Activated naive CD4-positive, alpha-beta T cell treated with anti-CD3 and anti-CD28 coated beads for 36 hours (primary cell): ENCODE measurements at regions not wholly inside any gene's neighbourhood (a gene's known extent, or its start where the extent isn't known, plus 50 kb on each side); places are given as distances from the start of the nearest gene placed in this dataset.

Experiments
- CTCF ChIA-PET: fragments of 350-600 bp; sonication (Branson Sonifier 250); formaldehyde crosslinking; loops from one replicate; lab custom pipeline; 2021; ENCODE audit warnings: antibody characterized with exemption; lab: Charles Lee
- DNase-seq: peaks from one replicate; pipeline ENCODE4 v3.0.0-alpha.2; 2020
- H3K27ac Mint-ChIP-seq: one replicate; pipeline ENCODE4 v1.8.0; 2021; ENCODE audit warnings: mild to moderate bottlenecking, mixed read lengths
- H3K27me3 Mint-ChIP-seq: one replicate; pipeline ENCODE4 v1.8.0; 2021; ENCODE audit warnings: low read depth, mixed read lengths
- H3K36me3 Mint-ChIP-seq: one replicate; pipeline ENCODE4 v1.8.0; 2021; ENCODE audit warnings: low read depth, mixed read lengths
- H3K4me1 Mint-ChIP-seq: one replicate; pipeline ENCODE4 v1.8.0; 2021; ENCODE audit warnings: low read depth, mixed read lengths
- H3K4me3 Mint-ChIP-seq: one replicate; pipeline ENCODE4 v1.8.0; 2021; ENCODE audit warnings: mild to moderate bottlenecking, moderate library complexity, mixed read lengths
- H3K9me3 Mint-ChIP-seq: one replicate; pipeline ENCODE4 v1.8.0; 2021; ENCODE audit warnings: mixed read lengths
- intact Hi-C: fragments of 100-400 bp; cut with micrococcal nuclease; formaldehyde crosslinking; loops from one replicate; pipeline ENCODE4 v1.15.1; 2023

- Mint-ChIP-seq H3K36me3 (no peaks in the 10 kb centered on the region), H3K27me3 (no peaks in the 10 kb centered on the region), H3K27ac (no peak overlapping the region), H3K9me3 (peaks cover 4% of the 10 kb centered on the region), H3K4me3 (no peak overlapping the region), H3K4me1 (no peaks in the 10 kb centered on the region)
- DNase-seq: no peak
- CTCF ChIA-PET: no interaction called here
- intact Hi-C loops: no loop called here
Observed at GRCh38 chr20:6502999-6503398, 264.5 kb upstream of the BMP2 start.

- Mint-ChIP-seq H3K4me1 (no peaks in the 10 kb centered on the region), H3K9me3 (peaks cover 4% of the 10 kb centered on the region), H3K27me3 (no peaks in the 10 kb centered on the region), H3K36me3 (no peaks in the 10 kb centered on the region), H3K27ac (no peak overlapping the region), H3K4me3 (no peak overlapping the region)
- CTCF ChIA-PET: no interaction called here
- intact Hi-C loops: no loop called here
- DNase-seq: no peak
Observed at GRCh38 chr20:6502219-6502618, 265.3 kb upstream of the BMP2 start.

- no peak overlapping the region for H3K27ac Mint-ChIP-seq
- H3K27me3 Mint-ChIP-seq: no peaks in the 10 kb centered on the region
- H3K36me3 Mint-ChIP-seq: no peaks in the 10 kb centered on the region
- CTCF ChIA-PET: no interaction called here
- H3K4me3 Mint-ChIP-seq: no peak overlapping the region
- H3K9me3 Mint-ChIP-seq: peaks cover 4% of the 10 kb centered on the region
- no peak for DNase-seq
- no peaks in the 10 kb centered on the region for H3K4me1 Mint-ChIP-seq
- intact Hi-C loops: no loop called here
Observed at GRCh38 chr20:6501061-6501460, 266.4 kb upstream of the BMP2 start.

DNA sequence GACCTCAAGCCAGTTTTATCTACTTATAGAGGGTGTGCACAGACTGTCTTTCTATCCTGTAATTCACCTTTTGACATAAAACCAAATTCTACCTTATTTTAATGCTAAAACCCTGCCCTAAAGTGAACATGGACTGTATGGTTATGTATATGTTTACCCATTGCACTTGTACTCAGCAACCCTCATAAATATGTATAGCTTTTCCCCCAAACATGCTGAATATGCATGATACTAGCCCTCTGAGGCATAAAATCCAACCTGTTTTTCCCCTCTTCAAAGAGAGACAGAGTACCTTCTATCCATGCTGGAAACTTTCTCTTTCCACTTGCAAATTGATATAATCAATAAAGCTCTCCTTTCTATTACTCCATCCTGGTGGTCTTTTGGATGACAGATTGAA, 267.9 kb upstream of the BMP2 start:
- H3K27me3 Mint-ChIP-seq: no peaks in the 10 kb centered on the region

DNA sequence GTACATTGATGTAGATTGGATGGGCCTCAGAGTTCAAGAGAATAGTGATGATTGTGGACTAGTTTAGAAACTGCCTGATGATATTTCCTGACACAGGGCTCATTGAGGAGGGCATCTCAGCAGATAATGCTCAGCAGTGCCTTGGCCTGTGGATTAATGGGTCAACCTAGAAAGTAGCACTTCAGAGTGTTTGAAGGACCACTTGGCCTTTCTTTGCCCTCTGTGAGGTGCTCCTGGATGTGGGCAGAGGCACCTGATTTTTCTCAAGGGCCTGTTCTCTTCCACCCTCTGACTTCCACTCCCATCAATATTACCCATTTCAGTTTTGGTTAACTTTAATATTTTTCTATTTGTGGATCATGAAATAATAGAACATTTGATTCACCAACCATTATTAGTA, 270.6 kb upstream of the BMP2 start:
- intact Hi-C loops: no loop called here
- CTCF ChIA-PET: no interaction called here
- Mint-ChIP-seq H3K4me3 (no peak overlapping the region), H3K9me3 (peaks cover 5% of the 10 kb centered on the region), H3K27me3 (no peaks in the 10 kb centered on the region), H3K27ac (no peak overlapping the region), H3K4me1 (no peaks in the 10 kb centered on the region), H3K36me3 (no peaks in the 10 kb centered on the region)
- no peak for DNase-seq

More for the DNA sequence above, 267.9 kb upstream of the BMP2 start:
- no peak overlapping the region for H3K27ac Mint-ChIP-seq
- H3K4me1 Mint-ChIP-seq: no peaks in the 10 kb centered on the region
- DNase-seq: no peak
- intact Hi-C loops: no loop called here
- H3K9me3 Mint-ChIP-seq: peaks cover 4% of the 10 kb centered on the region
- CTCF ChIA-PET: interaction anchor here (1.2 kb wide), 1 partner anchor 20 kb away, joined by 3 read pairs; no protein-coding TSS in a partner anchor
- H3K4me3 Mint-ChIP-seq: no peak overlapping the region
- H3K36me3 Mint-ChIP-seq: no peaks in the 10 kb centered on the region

- Mint-ChIP-seq H3K27ac (no peak overlapping the region), H3K4me1 (no peaks in the 10 kb centered on the region), H3K36me3 (no peaks in the 10 kb centered on the region), H3K9me3 (peaks cover 5% of the 10 kb centered on the region), H3K27me3 (no peaks in the 10 kb centered on the region), H3K4me3 (no peak overlapping the region)
- DNase-seq: no peak
- intact Hi-C loops: no loop called here
- CTCF ChIA-PET: no interaction called here
Observed at GRCh38 chr20:6495907-6496306, 271.6 kb upstream of the BMP2 start.

DNA sequence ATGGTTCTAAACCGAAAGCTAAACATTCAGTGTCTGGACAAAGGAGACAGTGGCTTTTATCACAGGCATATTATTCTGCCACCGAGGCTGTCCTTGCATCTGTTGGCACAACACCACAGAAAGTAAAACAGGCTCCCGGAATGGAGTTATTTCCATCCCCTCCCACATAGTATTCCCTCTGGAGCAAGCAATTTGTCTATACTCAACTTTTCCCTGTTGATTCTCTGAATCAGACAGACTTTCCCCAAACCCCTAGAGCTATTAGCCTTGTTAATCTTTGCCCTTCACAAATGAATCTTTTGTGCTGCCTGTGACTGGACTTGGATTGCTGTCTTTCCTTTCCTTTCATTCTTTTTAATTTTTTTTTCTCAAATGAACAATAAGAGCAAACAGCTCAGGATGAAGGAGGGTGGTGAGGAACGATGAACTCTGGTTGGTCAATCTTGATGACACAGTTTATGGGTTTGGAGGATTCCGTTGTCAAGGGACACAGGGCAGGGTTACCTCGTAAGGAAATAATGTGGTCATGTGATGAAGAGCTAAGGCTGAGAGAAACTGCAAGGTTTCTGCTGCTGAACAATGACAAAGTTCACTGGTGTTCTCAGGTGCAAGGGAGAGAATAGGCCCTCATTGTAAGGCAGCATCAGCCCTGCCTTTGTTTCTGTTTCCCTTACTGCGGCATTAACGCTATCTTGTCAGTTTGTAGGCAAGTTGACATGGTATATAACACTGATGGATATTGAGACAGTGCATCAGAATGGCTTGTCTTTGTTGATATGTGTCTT, 275.0 kb upstream of the BMP2 start:
- DNase-seq: no peak
- Mint-ChIP-seq H3K9me3 (peaks cover 1% of the 10 kb centered on the region), H3K4me3 (no peak overlapping the region), H3K4me1 (no peaks in the 10 kb centered on the region), H3K36me3 (no peaks in the 10 kb centered on the region), H3K27me3 (no peaks in the 10 kb centered on the region), H3K27ac (no peak overlapping the region)
- CTCF ChIA-PET: interaction anchor here (0.7 kb wide), 1 partner anchor 1070 kb away, joined by 3 read pairs; no protein-coding TSS in a partner anchor
- intact Hi-C loops: no loop called here

DNA sequence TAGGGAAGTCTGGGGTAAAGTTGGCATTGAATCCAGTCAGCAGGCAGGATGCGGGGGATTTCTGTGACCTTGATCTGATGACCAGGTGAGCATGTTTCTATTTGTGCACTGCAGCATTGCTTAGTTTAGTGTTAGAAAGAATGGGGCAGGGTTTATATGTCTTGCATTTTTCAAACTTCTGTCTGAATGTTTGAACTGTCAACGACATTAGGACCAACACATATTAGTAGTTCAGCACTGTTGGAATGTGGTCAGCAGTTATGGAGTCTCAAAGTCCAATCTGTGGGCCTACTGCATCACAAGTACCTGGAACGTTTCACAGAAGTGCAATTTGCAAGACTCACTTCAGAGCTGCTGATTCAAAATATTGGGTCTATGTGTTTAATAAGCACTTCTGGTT, 276.6 kb upstream of the BMP2 start:
- intact Hi-C loops: no loop called here
- no peaks in the 10 kb centered on the region for H3K4me1 Mint-ChIP-seq
- no peaks in the 10 kb centered on the region for H3K36me3 Mint-ChIP-seq
- peaks cover 1% of the 10 kb centered on the region for H3K9me3 Mint-ChIP-seq
- no peaks in the 10 kb centered on the region for H3K27me3 Mint-ChIP-seq
- H3K4me3 Mint-ChIP-seq: no peak overlapping the region
- no peak for DNase-seq
- CTCF ChIA-PET: no interaction called here
- H3K27ac Mint-ChIP-seq: no peak overlapping the region

GRCh38 chr20:6489361-6490171, 277.9 kb upstream of the BMP2 start:
- H3K27me3 Mint-ChIP-seq: no peaks in the 10 kb centered on the region
- intact Hi-C loops: no loop called here
- no peak for DNase-seq
- H3K27ac Mint-ChIP-seq: no peak overlapping the region
- no peaks in the 10 kb centered on the region for H3K36me3 Mint-ChIP-seq
- CTCF ChIA-PET: no interaction called here
- no peaks in the 10 kb centered on the region for H3K4me1 Mint-ChIP-seq
- H3K9me3 Mint-ChIP-seq: peaks cover 1% of the 10 kb centered on the region
- H3K4me3 Mint-ChIP-seq: no peak overlapping the region

DNA sequence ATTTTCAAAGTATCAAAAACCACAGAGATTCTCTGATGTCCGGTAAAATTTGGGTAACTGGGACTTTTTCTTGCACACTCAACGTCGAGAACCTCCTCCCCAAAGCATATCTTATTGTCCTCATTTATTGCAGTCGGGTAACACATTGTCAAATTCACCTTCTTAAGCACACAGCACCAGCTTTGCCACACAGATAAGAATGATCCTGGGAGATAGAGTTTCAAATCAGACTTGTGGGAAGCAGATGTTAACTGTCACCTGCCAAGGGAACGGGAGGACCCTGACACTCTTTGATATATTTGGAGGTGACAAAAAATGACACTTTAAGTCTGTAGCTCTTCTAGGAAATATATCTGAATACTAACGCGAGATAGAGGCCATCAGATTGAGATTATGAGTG, 282.1 kb upstream of the BMP2 start:
- Mint-ChIP-seq H3K4me3 (no peak overlapping the region), H3K36me3 (no peaks in the 10 kb centered on the region), H3K27me3 (no peaks in the 10 kb centered on the region), H3K4me1 (no peaks in the 10 kb centered on the region), H3K27ac (no peak overlapping the region), H3K9me3 (no peaks in the 10 kb centered on the region)
- DNase-seq: no peak
- CTCF ChIA-PET: no interaction called here
- intact Hi-C loops: no loop called here

DNA sequence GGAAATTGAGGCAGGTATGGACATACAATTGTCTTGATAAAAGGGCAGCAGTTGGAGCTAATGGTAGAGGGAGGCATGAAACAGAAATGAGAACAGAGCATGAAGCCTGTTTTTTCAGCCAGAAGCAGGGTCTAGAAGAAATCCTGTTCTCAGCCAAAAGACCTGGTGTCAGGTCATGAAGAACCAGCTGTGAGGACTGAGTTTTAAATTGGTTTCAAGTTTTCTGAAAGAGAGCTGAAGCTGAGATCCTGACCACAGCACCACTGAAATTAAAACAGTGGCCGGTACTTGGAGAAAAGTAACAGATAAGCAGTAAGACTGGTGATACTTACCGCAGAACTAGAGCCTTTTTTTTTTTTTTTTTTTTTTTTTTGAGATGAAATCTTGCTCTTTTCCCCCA, 283.8 kb upstream of the BMP2 start:
- H3K36me3 Mint-ChIP-seq: no peaks in the 10 kb centered on the region
- intact Hi-C loops: no loop called here
- H3K4me1 Mint-ChIP-seq: no peaks in the 10 kb centered on the region
- H3K27me3 Mint-ChIP-seq: no peaks in the 10 kb centered on the region
- CTCF ChIA-PET: interaction anchor here (0.6 kb wide), 1 partner anchor 12 kb away, joined by 4 read pairs; no protein-coding TSS in a partner anchor
- no peak overlapping the region for H3K4me3 Mint-ChIP-seq
- H3K27ac Mint-ChIP-seq: no peak overlapping the region
- no peaks in the 10 kb centered on the region for H3K9me3 Mint-ChIP-seq
- DNase-seq: no peak

- Mint-ChIP-seq H3K36me3 (no peaks in the 10 kb centered on the region), H3K4me3 (no peak overlapping the region), H3K27me3 (no peaks in the 10 kb centered on the region), H3K4me1 (no peaks in the 10 kb centered on the region), H3K9me3 (no peaks in the 10 kb centered on the region), H3K27ac (no peak overlapping the region)
- DNase-seq: no peak
- CTCF ChIA-PET: no interaction called here
- intact Hi-C loops: no loop called here
Observed at GRCh38 chr20:6482486-6482885, 285.0 kb upstream of the BMP2 start.
